ENCODE measurements at regions not wholly inside any gene's neighbourhood (a gene's known extent, or its start where the extent isn't known, plus 50 kb on each side); places are given as distances from the start of the nearest gene placed in this dataset.

GRCh38 chr21:21828130-21828529 is 829.9 kb downstream of the NCAM2 start:
- no peak for TF ChIP-seq JUND (IDR thresholded peaks at IDR 0.05)
- TF ChIP-seq POLR2AphosphoS5 (IDR thresholded peaks at IDR 0.05; ENCODE audit: low read depth, low read length): no peak
- no peak for TF ChIP-seq ZFX (IDR thresholded peaks at IDR 0.05)
- TF ChIP-seq SP1 (IDR thresholded peaks at IDR 0.05; ENCODE audit: low read depth): no peak
- TF ChIP-seq SRF (IDR thresholded peaks at IDR 0.05; ENCODE audit: low read depth): no peak
- TF ChIP-seq, protein P1, sequence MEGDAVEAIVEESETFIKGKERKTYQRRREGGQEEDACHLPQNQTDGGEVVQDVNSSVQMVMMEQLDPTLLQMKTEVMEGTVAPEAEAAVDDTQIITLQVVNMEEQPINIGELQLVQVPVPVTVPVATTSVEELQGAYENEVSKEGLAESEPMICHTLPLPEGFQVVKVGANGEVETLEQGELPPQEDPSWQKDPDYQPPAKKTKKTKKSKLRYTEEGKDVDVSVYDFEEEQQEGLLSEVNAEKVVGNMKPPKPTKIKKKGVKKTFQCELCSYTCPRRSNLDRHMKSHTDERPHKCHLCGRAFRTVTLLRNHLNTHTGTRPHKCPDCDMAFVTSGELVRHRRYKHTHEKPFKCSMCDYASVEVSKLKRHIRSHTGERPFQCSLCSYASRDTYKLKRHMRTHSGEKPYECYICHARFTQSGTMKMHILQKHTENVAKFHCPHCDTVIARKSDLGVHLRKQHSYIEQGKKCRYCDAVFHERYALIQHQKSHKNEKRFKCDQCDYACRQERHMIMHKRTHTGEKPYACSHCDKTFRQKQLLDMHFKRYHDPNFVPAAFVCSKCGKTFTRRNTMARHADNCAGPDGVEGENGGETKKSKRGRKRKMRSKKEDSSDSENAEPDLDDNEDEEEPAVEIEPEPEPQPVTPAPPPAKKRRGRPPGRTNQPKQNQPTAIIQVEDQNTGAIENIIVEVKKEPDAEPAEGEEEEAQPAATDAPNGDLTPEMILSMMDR (IDR thresholded peaks at IDR 0.05 in 2 of 3, conservative IDR thresholded peaks at IDR 0.05 in 1 of 3; ENCODE audit: borderline replicate concordance in 1 of 3, insufficient read depth in 1 of 3, low read depth in 2 of 3, low read length in 2 of 3): no peak
- no peak for TF ChIP-seq YY1 (IDR thresholded peaks at IDR 0.05; ENCODE audit: extremely low read depth, insufficient replicate concordance, low read depth, low read length)
- TF ChIP-seq SIN3A (IDR thresholded peaks at IDR 0.05; ENCODE audit: low read depth): no peak
- no peak for TF ChIP-seq ATF3 (IDR thresholded peaks at IDR 0.05)
- TF ChIP-seq EGR1 (IDR thresholded peaks at IDR 0.05; ENCODE audit: low read depth): no peak
- TF ChIP-seq FOSL1 (IDR thresholded peaks at IDR 0.05; ENCODE audit: low read depth): no peak
- no peak for TF ChIP-seq TCF7L2 (IDR thresholded peaks at IDR 0.05; ENCODE audit: borderline replicate concordance, extremely low read depth, insufficient read depth, insufficient read length)
- no peak for TF ChIP-seq CEBPB (IDR thresholded peaks at IDR 0.05; ENCODE audit: low read depth)
- no peak for TF ChIP-seq ELF1 (IDR thresholded peaks at IDR 0.05; ENCODE audit: borderline replicate concordance, low read depth)
- no peak for TF ChIP-seq ZBTB33 (IDR thresholded peaks at IDR 0.05; ENCODE audit: extremely low read depth, insufficient replicate concordance, low read length)
- intact Hi-C loops (cut with micrococcal nuclease): no loop called here
- Histone ChIP-seq H3K4me2 (ENCODE audit: low read length) (no peak overlapping the region), H3K9ac (ENCODE audit: low read length) (no peak overlapping the region), H3K4me3 (replicated peaks in 1 of 2; ENCODE audit: low read depth in 1 of 2, low read length in 2 of 2) (no peak overlapping the region), H3K79me2 (ENCODE audit: insufficient read depth, low read length) (no peaks in the 10 kb centered on the region), H3K9me2 (ENCODE audit: insufficient read depth) (no peaks in the 10 kb centered on the region), H3K4me1 (ENCODE audit: control insufficient read depth in 1 of 2, insufficient read depth in 2 of 2, low read length in 2 of 2) (no peaks in the 10 kb centered on the region), H2AFZ (ENCODE audit: low read depth, low read length, poor library complexity, severe bottlenecking) (no peak overlapping the region), H3K9me3 (ENCODE audit: control insufficient read depth in 1 of 2, insufficient read depth in 1 of 2, low read depth in 1 of 2, low read length in 2 of 2) (peaks cover 16 to 40% of the 10 kb centered on the region in 2 experiments; a peak in 2 of 4 replicates), H3K27me3 (ENCODE audit: insufficient read depth, low read length) (no peaks in the 10 kb centered on the region), H4K20me1 (ENCODE audit: insufficient read depth) (no peaks in the 10 kb centered on the region), H3K27ac (ENCODE audit: low read depth, low read length) (no peak overlapping the region), H3K36me3 (ENCODE audit: control insufficient read depth in 1 of 2, insufficient read depth in 2 of 2, low read length in 2 of 2) (no peaks in the 10 kb centered on the region)
- DNase-seq (ENCODE audit: low read depth, low spot score): no peak
- ChIA-PET CTCF (no interaction called here), RAD21 (ENCODE audit: low non-redundant PET in 1 of 2, low total read pairs in 2 of 2, uncharacterized antibody in 2 of 2, unreplicated experiment in 2 of 2) (no interaction called here), POLR2A (no interaction called here)
- BruUV-seq (replicated peaks): no TSS peak
- no peak for ATAC-seq

Measured in HCT116 (cell line).